ENCODE measurements at regions not wholly inside any gene's neighbourhood (a gene's known extent, or its start where the extent isn't known, plus 50 kb on each side); places are given as distances from the start of the nearest gene placed in this dataset.

DNA sequence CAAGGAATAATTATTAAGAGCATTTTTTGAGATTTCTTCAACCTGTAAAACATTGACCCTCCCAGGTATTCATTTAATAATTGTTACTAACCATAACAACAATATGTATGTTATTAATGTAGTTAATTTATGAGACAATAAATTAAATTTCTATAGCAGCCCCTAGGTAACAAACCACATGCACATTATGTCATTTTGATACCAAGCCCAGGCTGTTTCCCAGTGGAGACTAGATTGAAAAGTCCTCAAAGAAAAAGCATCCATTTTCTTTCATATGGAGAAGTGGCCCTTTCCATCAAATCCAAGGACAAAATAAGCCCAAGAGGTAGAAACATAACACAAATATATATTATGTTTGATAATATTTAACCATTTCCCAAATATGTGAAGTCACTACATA is 104.3 kb upstream of the GK2 start:
- Histone ChIP-seq H3K27me3 (ENCODE audit: control insufficient read depth, insufficient read depth) (no peaks in the 10 kb centered on the region), H3K27ac (ENCODE audit: low read length) (no peak overlapping the region), H3K4me1 (ENCODE audit: control insufficient read depth, insufficient read depth, low read length) (no peaks in the 10 kb centered on the region), H3K9me3 (ENCODE audit: control insufficient read depth, low read length) (no peaks in the 10 kb centered on the region), H3K4me3 (ENCODE audit: low read length) (no peak overlapping the region)
- intact Hi-C loops (cut with DNase I), result no loop called here
- ATAC-seq (no peak), DNase-seq (no peak)

DNA sequence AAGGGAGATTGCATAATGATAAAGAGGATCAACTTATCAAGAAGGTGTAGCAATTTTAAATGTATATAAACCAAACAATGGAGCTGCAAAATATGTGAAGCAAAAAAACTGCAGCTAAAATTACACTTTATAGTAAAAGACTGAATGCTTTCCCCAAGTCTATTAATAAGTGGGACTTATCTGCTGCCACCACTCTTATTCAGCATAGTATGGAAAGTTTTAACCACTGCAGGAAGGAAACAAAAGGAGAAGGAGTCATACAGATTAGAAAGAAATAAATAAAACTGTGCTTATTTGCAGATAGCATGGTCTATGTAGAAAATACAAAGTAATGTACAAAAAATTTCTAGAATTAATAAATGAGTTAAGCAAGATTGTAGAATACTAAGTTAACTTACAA is 94.1 kb upstream of the GK2 start:
- no peaks in the 10 kb centered on the region for H3K9me3 ChIP-seq (ENCODE audit: control insufficient read depth, low read length)
- H3K27ac ChIP-seq (ENCODE audit: low read length), result no peak overlapping the region
- ATAC-seq, result no peak
- no peaks in the 10 kb centered on the region for H3K4me1 ChIP-seq (ENCODE audit: control insufficient read depth, insufficient read depth, low read length)
- no peaks in the 10 kb centered on the region for H3K27me3 ChIP-seq (ENCODE audit: control insufficient read depth, insufficient read depth)
- intact Hi-C loops (cut with DNase I), result no loop called here
- DNase-seq, result no peak
- H3K4me3 ChIP-seq (ENCODE audit: low read length), result no peak overlapping the region

DNA sequence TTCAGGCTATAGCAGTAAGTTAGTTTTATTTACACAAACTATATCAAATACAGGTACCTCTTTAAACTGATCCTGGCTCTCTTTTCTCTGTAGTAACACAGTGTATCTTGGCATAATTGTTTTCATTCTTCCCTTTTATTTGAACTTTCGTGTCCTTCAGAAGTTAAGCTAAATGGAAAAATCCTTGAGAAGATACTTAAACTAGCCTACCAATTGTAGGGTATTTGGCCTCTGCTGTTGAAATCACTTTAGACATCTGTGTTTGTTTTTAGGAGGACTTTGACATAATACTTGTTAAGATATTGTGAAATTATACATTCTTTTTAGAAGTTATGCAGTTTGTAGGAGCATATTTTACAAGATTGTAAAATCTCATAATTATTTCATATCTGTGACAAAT is 90.3 kb upstream of the GK2 start:
- WGBS, result 54% methylated on average over 1 of the region's 1 CpG
- peak overlapping the region; percentile 18 for H3K4me3 ChIP-seq (ENCODE audit: low read length)
- ATAC-seq, result no peak

GRCh38 chr4:79497001-79497400 is 89.0 kb upstream of the GK2 start:
- H3K4me3 ChIP-seq (ENCODE audit: low read length), result peak overlapping the region; percentile 35
- 78% methylated on average over 1 of the region's 1 CpG for WGBS

More for the DNA sequence above, 90.3 kb upstream of the GK2 start:
- intact Hi-C loops (cut with DNase I), result no loop called here
- no peak for DNase-seq
- H3K27ac ChIP-seq (ENCODE audit: low read length), result no peak overlapping the region
- no peaks in the 10 kb centered on the region for H3K4me1 ChIP-seq (ENCODE audit: control insufficient read depth, insufficient read depth, low read length)
- H3K27me3 ChIP-seq (ENCODE audit: control insufficient read depth, insufficient read depth), result no peaks in the 10 kb centered on the region
- H3K9me3 ChIP-seq (ENCODE audit: control insufficient read depth, low read length), result no peaks in the 10 kb centered on the region

GRCh38 chr4:79495447-79495846 is 87.4 kb upstream of the GK2 start:
- Histone ChIP-seq H3K27ac (ENCODE audit: low read length) (no peak overlapping the region), H3K27me3 (ENCODE audit: control insufficient read depth, insufficient read depth) (no peaks in the 10 kb centered on the region), H3K4me1 (ENCODE audit: control insufficient read depth, insufficient read depth, low read length) (no peaks in the 10 kb centered on the region), H3K9me3 (ENCODE audit: control insufficient read depth, low read length) (no peaks in the 10 kb centered on the region), H3K4me3 (ENCODE audit: low read length) (peak overlapping the region; percentile 43)
- 30% methylated on average over 1 of the region's 1 CpG for WGBS
- DNase-seq (no peak), ATAC-seq (peak; percentile 32 to 41)
- intact Hi-C loops (cut with DNase I), result no loop called here

More at GRCh38 chr4:79497001-79497400, 89.0 kb upstream of the GK2 start:
- no peaks in the 10 kb centered on the region for H3K9me3 ChIP-seq (ENCODE audit: control insufficient read depth, low read length)
- ATAC-seq (no peak), DNase-seq (no peak)
- H3K27ac ChIP-seq (ENCODE audit: low read length), result no peak overlapping the region
- intact Hi-C loops (cut with DNase I), result no loop called here
- no peaks in the 10 kb centered on the region for H3K4me1 ChIP-seq (ENCODE audit: control insufficient read depth, insufficient read depth, low read length)
- H3K27me3 ChIP-seq (ENCODE audit: control insufficient read depth, insufficient read depth), result no peaks in the 10 kb centered on the region

DNA sequence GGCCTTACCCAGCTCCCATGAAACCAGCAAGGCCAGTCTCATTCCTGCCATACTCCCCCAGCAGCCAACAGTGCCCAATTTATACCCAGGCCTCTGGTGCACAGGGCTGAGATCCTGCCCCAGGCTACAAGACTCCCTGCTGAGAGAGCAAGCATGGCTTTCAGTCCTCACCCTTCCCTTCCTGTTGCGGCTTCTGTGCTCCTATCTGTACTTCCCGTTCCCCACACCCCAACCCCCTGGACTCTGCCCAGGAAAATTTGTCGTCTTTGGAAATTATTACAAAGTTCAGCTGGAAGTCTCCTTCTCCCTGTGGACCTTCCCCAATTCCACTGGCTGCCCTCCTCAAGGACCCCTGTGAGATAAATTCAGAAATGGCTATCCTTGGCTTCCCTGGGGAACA is 84.1 kb upstream of the GK2 start:
- WGBS, result 33% methylated on average over 3 of the region's 3 CpGs
- ATAC-seq (peak; percentile 91 to 96), DNase-seq (peak; percentile 59 to 74 (median 72))

GRCh38 chr4:79489506-79489905 is 81.5 kb upstream of the GK2 start:
- ATAC-seq, result no peak
- DNase-seq, result no peak
- intact Hi-C loops (cut with DNase I), result no loop called here
- 76% methylated on average over 2 of the region's 2 CpGs for WGBS
- Histone ChIP-seq H3K9me3 (ENCODE audit: control insufficient read depth, low read length) (no peaks in the 10 kb centered on the region), H3K4me1 (ENCODE audit: control insufficient read depth, insufficient read depth, low read length) (no peaks in the 10 kb centered on the region), H3K4me3 (ENCODE audit: low read length) (no peak overlapping the region), H3K27ac (ENCODE audit: low read length) (no peak overlapping the region), H3K27me3 (ENCODE audit: control insufficient read depth, insufficient read depth) (no peaks in the 10 kb centered on the region)

More for the DNA sequence above, 84.1 kb upstream of the GK2 start:
- Histone ChIP-seq H3K4me3 (ENCODE audit: low read length) (no peak overlapping the region), H3K9me3 (ENCODE audit: control insufficient read depth, low read length) (no peaks in the 10 kb centered on the region), H3K27me3 (ENCODE audit: control insufficient read depth, insufficient read depth) (no peaks in the 10 kb centered on the region), H3K4me1 (ENCODE audit: control insufficient read depth, insufficient read depth, low read length) (no peaks in the 10 kb centered on the region), H3K27ac (ENCODE audit: low read length) (peak overlapping the region; percentile 64)
- intact Hi-C loops (cut with DNase I), result no loop called here

DNA sequence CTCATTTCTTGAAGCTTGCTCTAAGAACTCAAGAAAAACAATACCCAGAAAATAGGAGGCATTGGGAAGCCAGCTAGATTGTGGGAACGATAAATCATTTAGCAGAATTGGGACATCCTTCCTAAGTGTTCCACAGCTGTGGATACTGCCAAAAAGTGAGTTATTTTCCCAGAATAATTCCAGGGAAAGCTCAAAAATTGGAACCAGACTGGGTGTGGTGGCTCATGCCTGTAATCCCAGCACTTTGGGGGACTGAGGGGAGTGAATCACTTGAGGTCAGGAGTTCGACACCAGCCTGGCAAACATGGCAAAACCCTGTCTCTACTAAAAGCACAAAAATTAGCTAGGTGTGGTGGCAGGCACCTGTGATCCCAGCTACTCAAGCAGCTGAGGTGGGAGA is 68.2 kb upstream of the GK2 start:
- no peaks in the 10 kb centered on the region for H3K9me3 ChIP-seq (ENCODE audit: control insufficient read depth, low read length)
- WGBS, result 78% methylated on average over 2 of the region's 2 CpGs
- H3K27me3 ChIP-seq (ENCODE audit: control insufficient read depth, insufficient read depth), result no peaks in the 10 kb centered on the region
- no peaks in the 10 kb centered on the region for H3K4me1 ChIP-seq (ENCODE audit: control insufficient read depth, insufficient read depth, low read length)
- intact Hi-C loops (cut with DNase I), result no loop called here
- H3K4me3 ChIP-seq (ENCODE audit: low read length), result no peak overlapping the region
- DNase-seq (no peak), ATAC-seq (no peak)
- no peak overlapping the region for H3K27ac ChIP-seq (ENCODE audit: low read length)

GRCh38 chr4:79473439-79473724 is 65.4 kb upstream of the GK2 start:
- no peaks in the 10 kb centered on the region for H3K4me1 ChIP-seq (ENCODE audit: control insufficient read depth, insufficient read depth, low read length)
- WGBS, result 56% methylated on average over 3 of the region's 3 CpGs
- H3K27me3 ChIP-seq (ENCODE audit: control insufficient read depth, insufficient read depth), result no peaks in the 10 kb centered on the region
- DNase-seq (no peak), ATAC-seq (no peak)
- no peak overlapping the region for H3K27ac ChIP-seq (ENCODE audit: low read length)
- intact Hi-C loops (cut with DNase I), result no loop called here
- no peak overlapping the region for H3K4me3 ChIP-seq (ENCODE audit: low read length)
- H3K9me3 ChIP-seq (ENCODE audit: control insufficient read depth, low read length), result no peaks in the 10 kb centered on the region

DNA sequence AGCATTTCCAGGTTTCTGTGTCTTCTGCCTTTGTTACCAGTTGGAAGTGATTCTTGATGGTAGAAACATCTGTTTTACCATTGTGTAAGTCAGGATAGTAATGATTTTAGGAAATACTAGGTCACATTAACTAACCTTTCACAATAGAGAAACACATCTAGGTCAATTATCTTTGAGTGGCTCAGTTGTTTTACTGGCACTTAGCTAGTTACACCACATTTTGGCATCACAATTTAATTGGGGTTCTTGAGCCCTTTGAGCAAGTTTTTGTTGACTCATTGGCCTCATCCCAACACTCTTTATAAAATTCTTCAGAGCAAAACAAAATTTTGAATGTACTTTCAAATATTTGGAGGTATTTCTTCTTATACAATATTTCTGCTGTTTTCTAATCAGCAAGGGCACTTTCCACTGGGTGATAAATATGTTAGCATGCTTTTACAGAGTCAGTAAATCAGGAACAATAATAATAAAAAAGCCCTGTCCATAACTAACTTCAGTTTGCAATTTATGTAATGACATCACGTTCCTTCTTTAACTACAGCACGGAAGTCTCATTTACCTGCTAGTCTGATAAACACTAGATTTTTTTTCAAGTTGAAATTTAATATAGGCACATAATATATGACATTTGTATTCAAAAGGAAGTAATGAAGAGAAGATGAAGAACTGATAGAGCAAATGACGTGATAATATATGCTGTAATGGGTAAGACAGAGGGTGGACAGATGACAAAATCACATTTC is 64.8 kb upstream of the GK2 start:
- no peak overlapping the region for H3K27ac ChIP-seq (ENCODE audit: low read length)
- H3K27me3 ChIP-seq (ENCODE audit: control insufficient read depth, insufficient read depth), result no peaks in the 10 kb centered on the region
- 73% methylated on average over 3 of the region's 3 CpGs for WGBS
- intact Hi-C loops (cut with DNase I), result no loop called here
- DNase-seq (no peak), ATAC-seq (no peak)
- no peaks in the 10 kb centered on the region for H3K9me3 ChIP-seq (ENCODE audit: control insufficient read depth, low read length)
- H3K4me1 ChIP-seq (ENCODE audit: control insufficient read depth, insufficient read depth, low read length), result no peaks in the 10 kb centered on the region
- H3K4me3 ChIP-seq (ENCODE audit: low read length), result no peak overlapping the region

DNA sequence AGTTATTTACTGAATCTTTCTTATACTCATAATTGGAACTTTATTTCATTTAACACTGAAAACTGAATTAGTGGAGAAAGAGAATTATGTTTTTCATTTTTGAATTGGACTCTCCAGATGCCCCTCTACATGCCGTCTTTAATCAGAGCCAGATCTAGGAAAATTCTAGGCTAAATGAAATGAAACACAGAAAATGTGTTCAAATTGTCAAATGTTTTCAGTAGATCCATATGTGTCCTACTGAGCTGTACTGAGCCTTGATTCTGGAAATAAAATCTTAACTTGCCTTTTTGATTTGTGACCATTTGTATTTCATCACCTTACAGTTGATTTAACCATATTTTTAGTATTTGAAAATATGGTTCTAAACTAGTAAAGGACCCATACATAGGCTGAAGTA is 64.0 kb upstream of the GK2 start:
- Histone ChIP-seq H3K27me3 (ENCODE audit: control insufficient read depth, insufficient read depth) (no peaks in the 10 kb centered on the region), H3K9me3 (ENCODE audit: control insufficient read depth, low read length) (no peaks in the 10 kb centered on the region), H3K4me3 (ENCODE audit: low read length) (no peak overlapping the region), H3K4me1 (ENCODE audit: control insufficient read depth, insufficient read depth, low read length) (no peaks in the 10 kb centered on the region), H3K27ac (ENCODE audit: low read length) (no peak overlapping the region)
- intact Hi-C loops (cut with DNase I), result no loop called here
- 86% methylated on average over 1 of the region's 1 CpG for WGBS
- ATAC-seq, result no peak
- DNase-seq, result no peak

DNA sequence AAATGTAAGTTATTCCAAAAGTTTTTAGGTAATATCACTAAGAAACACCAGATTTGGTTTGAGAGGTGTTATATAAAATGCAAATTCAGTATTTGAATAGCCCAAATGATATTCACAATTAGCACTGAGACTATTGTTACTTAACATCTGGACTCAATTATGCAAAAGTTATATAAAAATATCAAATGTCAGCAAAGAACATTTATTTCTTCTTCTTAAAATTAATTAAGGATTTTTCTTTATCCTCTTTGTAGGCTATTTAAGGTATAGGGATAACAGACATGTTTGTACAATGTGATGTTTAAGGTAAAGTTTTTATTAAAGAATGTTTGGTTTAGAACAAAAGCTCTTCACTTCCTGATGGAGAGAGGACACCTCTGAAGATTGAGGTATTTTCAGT is 63.3 kb upstream of the GK2 start:
- no peak for DNase-seq
- ATAC-seq, result no peak
- Histone ChIP-seq H3K4me1 (ENCODE audit: control insufficient read depth, insufficient read depth, low read length) (no peaks in the 10 kb centered on the region), H3K27ac (ENCODE audit: low read length) (no peak overlapping the region), H3K4me3 (ENCODE audit: low read length) (no peak overlapping the region), H3K27me3 (ENCODE audit: control insufficient read depth, insufficient read depth) (no peaks in the 10 kb centered on the region), H3K9me3 (ENCODE audit: control insufficient read depth, low read length) (no peaks in the 10 kb centered on the region)
- intact Hi-C loops (cut with DNase I), result no loop called here
